ENCODE measurements at regions not wholly inside any gene's neighbourhood (a gene's known extent, or its start where the extent isn't known, plus 50 kb on each side); places are given as distances from the start of the nearest gene placed in this dataset.
"Not testable (repeated sequence)": the region's sequence is repeated elsewhere in the genome, so short reads cannot be mapped to it uniquely, and the experiment has no call there.

GRCh38 chr14:56057767-56058166 is 60.4 kb upstream of the PELI2 start:
- DNase-seq, result no peak

- no peak for DNase-seq
Observed at GRCh38 chr14:56059054-56059453, 59.2 kb upstream of the PELI2 start.

GRCh38 chr14:56061051-56061450 is 57.2 kb upstream of the PELI2 start:
- no peak for DNase-seq

GRCh38 chr14:56063131-56063530 is 55.1 kb upstream of the PELI2 start:
- no peak for DNase-seq

GRCh38 chr14:56064513-56064912 is 53.7 kb upstream of the PELI2 start:
- DNase-seq, result no peak

- DNase-seq, result not testable (repeated sequence)
Observed at GRCh38 chr14:56065199-56065598, 53.0 kb upstream of the PELI2 start.

- DNase-seq, result no peak
Observed at GRCh38 chr14:56065621-56066290, 52.5 kb upstream of the PELI2 start.

Data from CD4-positive, alpha-beta T cell treated with Interleukin-4 for 1 hour (primary cell).